ENCODE measurements at regions not wholly inside any gene's neighbourhood (a gene's known extent, or its start where the extent isn't known, plus 50 kb on each side); places are given as distances from the start of the nearest gene placed in this dataset.

- ChIA-PET CTCF (interaction anchor here (1.1 kb wide), 1 partner anchor 751 kb away, joined by 3 read pairs; no protein-coding TSS in a partner anchor), POLR2A (no interaction called here)
- DNase-seq (ENCODE audit: low read depth) = no peak
- no peak overlapping the region for H3K4me3 ChIP-seq (ENCODE audit: low read depth, low read length)
- no peak for TF ChIP-seq CTCF (IDR thresholded peaks at IDR 0.05; ENCODE audit: insufficient read depth, low read depth, low read length)
- H3K36me3 ChIP-seq (ENCODE audit: control insufficient read depth, insufficient read depth, low read length) = no peaks in the 10 kb centered on the region
- H3K27me3 ChIP-seq (ENCODE audit: control insufficient read depth, insufficient read depth, low read length) = no peaks in the 10 kb centered on the region
Observed at GRCh38 chr7:17669204-17669603, 271.1 kb downstream of the SNX13 start.

- POLR2A ChIA-PET = no interaction called here
- CTCF ChIA-PET = interaction anchor here (0.7 kb wide), 1 partner anchor 12 kb away, joined by 3 read pairs; no protein-coding TSS in a partner anchor
- Histone ChIP-seq H3K4me3 (ENCODE audit: low read depth, low read length) (no peak overlapping the region), H3K36me3 (ENCODE audit: control insufficient read depth, insufficient read depth, low read length) (no peaks in the 10 kb centered on the region), H3K27me3 (ENCODE audit: control insufficient read depth, insufficient read depth, low read length) (no peaks in the 10 kb centered on the region)
- DNase-seq (ENCODE audit: low read depth) = no peak
- TF ChIP-seq CTCF (IDR thresholded peaks at IDR 0.05; ENCODE audit: insufficient read depth, low read depth, low read length) = no peak
Observed at GRCh38 chr7:17671956-17672355, 268.3 kb downstream of the SNX13 start.

- Histone ChIP-seq H3K4me3 (ENCODE audit: low read depth, low read length) (no peak overlapping the region), H3K27me3 (ENCODE audit: control insufficient read depth, insufficient read depth, low read length) (no peaks in the 10 kb centered on the region), H3K36me3 (ENCODE audit: control insufficient read depth, insufficient read depth, low read length) (no peaks in the 10 kb centered on the region)
- TF ChIP-seq CTCF (IDR thresholded peaks at IDR 0.05; ENCODE audit: insufficient read depth, low read depth, low read length) = no peak
- no peak for DNase-seq (ENCODE audit: low read depth)
- ChIA-PET POLR2A (no interaction called here), CTCF (interaction anchor here (0.6 to 0.9 kb wide), 2 partner anchors 10 to 788 kb away, joined by 3 to 4 read pairs; no protein-coding TSS in a partner anchor)
Observed at GRCh38 chr7:17672783-17673182, 267.5 kb downstream of the SNX13 start.

- POLR2A ChIA-PET = interaction anchor here (0.6 kb wide), 1 partner anchor 13 kb away, joined by 4 read pairs; no protein-coding TSS in a partner anchor
- Histone ChIP-seq H3K4me3 (ENCODE audit: low read depth, low read length) (no peak overlapping the region), H3K27me3 (ENCODE audit: control insufficient read depth, insufficient read depth, low read length) (no peaks in the 10 kb centered on the region), H3K36me3 (ENCODE audit: control insufficient read depth, insufficient read depth, low read length) (no peaks in the 10 kb centered on the region)
- TF ChIP-seq CTCF (IDR thresholded peaks at IDR 0.05; ENCODE audit: insufficient read depth, low read depth, low read length) = no peak
- peak; percentile 58 for DNase-seq (ENCODE audit: low read depth)
- CTCF ChIA-PET = interaction anchor here (0.9 kb wide), 2 partner anchors 11 to 313 kb away, joined by 4 read pairs; no protein-coding TSS in a partner anchor
Observed at GRCh38 chr7:17674166-17674942, 265.9 kb downstream of the SNX13 start.

GRCh38 chr7:17674943-17675608 is 265.2 kb downstream of the SNX13 start:
- Histone ChIP-seq H3K36me3 (ENCODE audit: control insufficient read depth, insufficient read depth, low read length) (no peaks in the 10 kb centered on the region), H3K27me3 (ENCODE audit: control insufficient read depth, insufficient read depth, low read length) (no peaks in the 10 kb centered on the region), H3K4me3 (ENCODE audit: low read depth, low read length) (no peak overlapping the region)
- no peak for TF ChIP-seq CTCF (IDR thresholded peaks at IDR 0.05; ENCODE audit: insufficient read depth, low read depth, low read length)
- CTCF ChIA-PET = interaction anchor here (0.9 kb wide), 1 partner anchor 314 kb away, joined by 4 read pairs; no protein-coding TSS in a partner anchor
- POLR2A ChIA-PET = no interaction called here
- DNase-seq (ENCODE audit: low read depth) = no peak

Data from BJ (cell line).